ENCODE measurements at regions not wholly inside any gene's neighbourhood (a gene's known extent, or its start where the extent isn't known, plus 50 kb on each side); places are given as distances from the start of the nearest gene placed in this dataset.

GRCh38 chr1:102550729-102551384 lies 554.1 kb upstream of the OLFM3 start:
- TF ChIP-seq TCF7L2 (IDR thresholded peaks at IDR 0.05; ENCODE audit: borderline replicate concordance, low read depth, low read length): no peak
- no peak for TF ChIP-seq ZSCAN4 (tag by site-specific recombination; IDR thresholded peaks at IDR 0.05)
- no peak for TF ChIP-seq ZBTB49 (tag by site-specific recombination; IDR thresholded peaks at IDR 0.05; ENCODE audit: low read depth)
- no peak for TF ChIP-seq ZNF341 (tag by site-specific recombination; IDR thresholded peaks at IDR 0.05; ENCODE audit: low read depth)
- no peak overlapping the region for H3K4me3 ChIP-seq (ENCODE audit: low read depth, low read length)

GRCh38 chr1:102546251-102546650 lies 549.5 kb upstream of the OLFM3 start:
- ChIA-PET POLR2A (no interaction called here), CTCF (no interaction called here)
- H3K36me3 ChIP-seq (ENCODE audit: control insufficient read depth in 2 of 2, insufficient read depth in 1 of 2, low read length in 2 of 2): no peaks in the 10 kb centered on the region
- H3K4me1 ChIP-seq (ENCODE audit: control insufficient read depth, insufficient read depth, low read length): no peaks in the 10 kb centered on the region
- no peak overlapping the region for H3K27ac ChIP-seq (ENCODE audit: extremely low read depth, low read depth, low read length)
- TF ChIP-seq ZNF155 (tag by site-specific recombination; IDR thresholded peaks at IDR 0.05) (no peak), ZNF175 (tag by site-specific recombination; IDR thresholded peaks at IDR 0.05) (no peak), IKZF3 (tag by site-specific recombination; IDR thresholded peaks at IDR 0.05) (no peak), KLF7 (tag by site-specific recombination; IDR thresholded peaks at IDR 0.05; ENCODE audit: borderline replicate concordance) (no peak), ZNF2 (tag by site-specific recombination; IDR thresholded peaks at IDR 0.05) (no peak), KLF9 (tag by site-specific recombination; IDR thresholded peaks at IDR 0.05; ENCODE audit: low read depth) (no peak), ZNF677 (tag by site-specific recombination; IDR thresholded peaks at IDR 0.05) (no peak), RBAK (tag by site-specific recombination; IDR thresholded peaks at IDR 0.05) (no peak), HOXD13 (CRISPR knock-in tag; IDR thresholded peaks at IDR 0.05; ENCODE audit: borderline replicate concordance) (no peak), BCL6B (tag by site-specific recombination; IDR thresholded peaks at IDR 0.05) (no peak), ZNF837 (tag by site-specific recombination; IDR thresholded peaks at IDR 0.05) (no peak), ZNF350 (tag by site-specific recombination; IDR thresholded peaks at IDR 0.05) (no peak)
- H3K4me3 ChIP-seq (ENCODE audit: low read depth, low read length): no peak overlapping the region
- H3K9me3 ChIP-seq (ENCODE audit: control insufficient read depth, insufficient read depth, low read depth, low read length): no peaks in the 10 kb centered on the region

More at GRCh38 chr1:102550729-102551384, 554.1 kb upstream of the OLFM3 start:
- Histone ChIP-seq H3K36me3 (ENCODE audit: control insufficient read depth in 2 of 2, insufficient read depth in 1 of 2, low read length in 2 of 2) (no peaks in the 10 kb centered on the region), H3K4me1 (ENCODE audit: control insufficient read depth, insufficient read depth, low read length) (no peaks in the 10 kb centered on the region), H3K9me3 (ENCODE audit: control insufficient read depth, insufficient read depth, low read depth, low read length) (no peaks in the 10 kb centered on the region), H3K27ac (ENCODE audit: extremely low read depth, low read depth, low read length) (no peak overlapping the region)
- CTCF ChIA-PET: interaction anchor here (0.6 to 0.7 kb wide), 2 partner anchors 81 to 992 kb away, joined by 3 to 5 read pairs; no protein-coding TSS in a partner anchor
- POLR2A ChIA-PET: no interaction called here

GRCh38 chr1:102535829-102536505 lies 539.2 kb upstream of the OLFM3 start:
- Histone ChIP-seq H3K36me3 (ENCODE audit: control insufficient read depth in 2 of 2, insufficient read depth in 1 of 2, low read length in 2 of 2) (no peaks in the 10 kb centered on the region), H3K4me3 (ENCODE audit: low read depth, low read length) (no peak overlapping the region)
- TF ChIP-seq ZBTB21 (tag by site-specific recombination; IDR thresholded peaks at IDR 0.05): no peak
- TF ChIP-seq ZNF600 (tag by site-specific recombination; IDR thresholded peaks at IDR 0.05): no peak
- TF ChIP-seq ELK4 (IDR thresholded peaks at IDR 0.05; ENCODE audit: borderline replicate concordance, low read depth, low read length): no peak
- TF ChIP-seq ZNF639 (tag by site-specific recombination; IDR thresholded peaks at IDR 0.05): no peak
- TF ChIP-seq ZNF366 (tag by site-specific recombination; conservative IDR thresholded peaks at IDR 0.05): no peak
- no peak for TF ChIP-seq ZBTB6 (tag by site-specific recombination; IDR thresholded peaks at IDR 0.05)
- no peak for TF ChIP-seq ZNF624 (tag by site-specific recombination; IDR thresholded peaks at IDR 0.05)

More at GRCh38 chr1:102535829-102536505, 539.2 kb upstream of the OLFM3 start:
- H3K4me1 ChIP-seq (ENCODE audit: control insufficient read depth, insufficient read depth, low read length): no peaks in the 10 kb centered on the region
- no peak overlapping the region for H3K27ac ChIP-seq (ENCODE audit: extremely low read depth, low read depth, low read length)
- no peaks in the 10 kb centered on the region for H3K9me3 ChIP-seq (ENCODE audit: control insufficient read depth, insufficient read depth, low read depth, low read length)
- CTCF ChIA-PET: no interaction called here
- POLR2A ChIA-PET: no interaction called here
